ENCODE measurements at regions not wholly inside any gene's neighbourhood (a gene's known extent, or its start where the extent isn't known, plus 50 kb on each side); places are given as distances from the start of the nearest gene placed in this dataset.

DNA sequence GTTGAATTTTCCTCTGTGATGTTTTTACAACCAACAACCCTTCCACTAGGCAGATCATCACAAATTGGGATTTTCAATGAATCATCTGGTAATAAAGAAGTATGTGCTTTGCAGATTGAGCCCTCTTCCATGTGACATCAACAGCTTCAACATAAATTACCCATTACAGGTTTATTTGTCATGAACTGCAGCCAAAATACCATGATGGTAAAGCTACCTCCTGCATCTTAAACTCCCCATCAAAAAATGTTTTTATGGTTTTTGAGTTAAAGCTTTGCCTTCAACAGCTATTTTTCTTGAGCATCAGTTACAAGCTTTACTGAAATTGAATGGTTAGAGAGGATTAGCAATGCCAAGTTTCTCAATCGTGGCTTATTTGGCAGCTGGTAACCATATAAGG is 211.4 kb upstream of the TUSC1 start:
- no peaks in the 10 kb centered on the region for H3K27me3 ChIP-seq (ENCODE audit: control insufficient read depth in 3 of 3, insufficient read depth in 3 of 3, low read length in 2 of 3)
- no peaks in the 10 kb centered on the region for H3K36me3 ChIP-seq (ENCODE audit: control insufficient read depth in 4 of 4, insufficient read depth in 4 of 4, low read length in 4 of 4)
- 68 to 87% methylated on average over 1 of the region's 1 CpG for WGBS, 2 donors
- TF ChIP-seq, protein P1, sequence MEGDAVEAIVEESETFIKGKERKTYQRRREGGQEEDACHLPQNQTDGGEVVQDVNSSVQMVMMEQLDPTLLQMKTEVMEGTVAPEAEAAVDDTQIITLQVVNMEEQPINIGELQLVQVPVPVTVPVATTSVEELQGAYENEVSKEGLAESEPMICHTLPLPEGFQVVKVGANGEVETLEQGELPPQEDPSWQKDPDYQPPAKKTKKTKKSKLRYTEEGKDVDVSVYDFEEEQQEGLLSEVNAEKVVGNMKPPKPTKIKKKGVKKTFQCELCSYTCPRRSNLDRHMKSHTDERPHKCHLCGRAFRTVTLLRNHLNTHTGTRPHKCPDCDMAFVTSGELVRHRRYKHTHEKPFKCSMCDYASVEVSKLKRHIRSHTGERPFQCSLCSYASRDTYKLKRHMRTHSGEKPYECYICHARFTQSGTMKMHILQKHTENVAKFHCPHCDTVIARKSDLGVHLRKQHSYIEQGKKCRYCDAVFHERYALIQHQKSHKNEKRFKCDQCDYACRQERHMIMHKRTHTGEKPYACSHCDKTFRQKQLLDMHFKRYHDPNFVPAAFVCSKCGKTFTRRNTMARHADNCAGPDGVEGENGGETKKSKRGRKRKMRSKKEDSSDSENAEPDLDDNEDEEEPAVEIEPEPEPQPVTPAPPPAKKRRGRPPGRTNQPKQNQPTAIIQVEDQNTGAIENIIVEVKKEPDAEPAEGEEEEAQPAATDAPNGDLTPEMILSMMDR (IDR thresholded peaks at IDR 0.05; ENCODE audit: control extremely low read depth, extremely low read depth), result no peak
- H3K4me1 ChIP-seq (ENCODE audit: control insufficient read depth in 5 of 5, insufficient read depth in 5 of 5, low read length in 5 of 5), result no peaks in the 10 kb centered on the region
- no peak overlapping the region for H3K27ac ChIP-seq (ENCODE audit: low read depth in 1 of 2, low read length in 1 of 2)
- ATAC-seq (ENCODE audit: insufficient read depth, low FRiP score) (no peak), DNase-seq (no peak)
- H3K9me3 ChIP-seq (ENCODE audit: control insufficient read depth in 4 of 4, insufficient read depth in 3 of 4, low read length in 3 of 4), result peaks cover 0 to 7% (median 2%) of the 10 kb centered on the region in 4 donors
- no peak overlapping the region for H3K9ac ChIP-seq (ENCODE audit: insufficient read depth in 1 of 2, low read length in 2 of 2)
- no peak overlapping the region for H3K4me3 ChIP-seq

DNA sequence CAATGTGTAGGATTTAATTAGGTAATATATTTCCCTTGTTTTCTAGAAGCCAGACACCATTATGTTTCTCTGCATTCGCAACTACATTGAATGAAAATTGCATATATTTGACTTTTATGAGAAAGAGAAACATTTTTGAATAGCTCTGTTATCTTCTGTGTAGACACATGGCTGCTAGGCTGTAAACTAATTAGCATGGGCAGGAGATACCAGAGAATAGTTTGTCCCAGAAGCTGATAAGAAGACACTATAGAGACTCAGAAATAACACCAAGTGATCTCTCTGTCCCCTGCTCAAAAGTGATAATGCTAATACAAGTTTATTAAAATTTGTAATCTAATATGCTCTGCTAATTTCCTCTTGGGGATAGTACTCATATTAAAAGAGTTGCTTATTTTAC is 198.0 kb upstream of the TUSC1 start:
- no peak for ATAC-seq (ENCODE audit: insufficient read depth, low FRiP score)

DNA sequence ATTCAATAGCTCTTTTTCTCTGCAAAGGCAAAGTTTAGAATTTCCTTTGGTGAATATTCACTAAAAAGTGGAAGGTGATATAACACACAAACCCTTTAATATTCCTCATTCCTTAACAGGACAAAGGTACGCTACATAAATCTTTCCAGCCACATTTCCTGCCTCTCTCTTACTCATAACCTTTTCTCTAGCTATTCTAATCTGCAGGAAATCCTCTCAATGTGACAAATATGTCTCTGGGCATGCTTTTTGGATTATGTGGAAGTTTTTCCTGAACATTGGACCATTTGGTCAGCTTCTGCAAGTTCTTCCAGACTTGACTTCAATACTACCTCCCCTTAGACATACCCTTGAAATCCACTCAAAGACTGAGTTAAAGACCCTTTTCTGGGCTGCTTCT is 186.3 kb upstream of the TUSC1 start:
- Histone ChIP-seq H3K4me3 (no peak overlapping the region), H3K36me3 (ENCODE audit: control insufficient read depth in 4 of 4, insufficient read depth in 4 of 4, low read length in 4 of 4) (no peaks in the 10 kb centered on the region), H3K27ac (ENCODE audit: low read depth in 1 of 2, low read length in 1 of 2) (no peak overlapping the region), H3K4me1 (ENCODE audit: control insufficient read depth in 5 of 5, insufficient read depth in 5 of 5, low read length in 5 of 5) (no peaks in the 10 kb centered on the region), H3K9ac (ENCODE audit: insufficient read depth in 1 of 2, low read length in 2 of 2) (no peak overlapping the region), H3K9me3 (ENCODE audit: control insufficient read depth in 4 of 4, insufficient read depth in 3 of 4, low read length in 3 of 4) (no peaks in the 10 kb centered on the region), H3K27me3 (ENCODE audit: control insufficient read depth in 3 of 3, insufficient read depth in 3 of 3, low read length in 2 of 3) (no peaks in the 10 kb centered on the region)
- ATAC-seq (ENCODE audit: insufficient read depth, low FRiP score), result no peak
- 49 to 56% methylated on average over 1 of the region's 1 CpG for WGBS, 2 donors
- TF ChIP-seq, protein P1 (IDR thresholded peaks at IDR 0.05; ENCODE audit: control extremely low read depth, extremely low read depth), result no peak
- DNase-seq, result no peak

More for the DNA sequence above, 198.0 kb upstream of the TUSC1 start:
- Histone ChIP-seq H3K27ac (ENCODE audit: low read depth in 1 of 2, low read length in 1 of 2) (no peak overlapping the region), H3K27me3 (ENCODE audit: control insufficient read depth in 3 of 3, insufficient read depth in 3 of 3, low read length in 2 of 3) (no peaks in the 10 kb centered on the region), H3K4me1 (ENCODE audit: control insufficient read depth in 5 of 5, insufficient read depth in 5 of 5, low read length in 5 of 5) (peaks cover 0 to 3% (median 0%) of the 10 kb centered on the region in 5 donors), H3K9ac (ENCODE audit: insufficient read depth in 1 of 2, low read length in 2 of 2) (no peak overlapping the region), H3K4me3 (no peak overlapping the region), H3K9me3 (ENCODE audit: control insufficient read depth in 4 of 4, insufficient read depth in 3 of 4, low read length in 3 of 4) (peaks cover 0 to under 1% (median 0%) of the 10 kb centered on the region in 4 donors), H3K36me3 (ENCODE audit: control insufficient read depth in 4 of 4, insufficient read depth in 4 of 4, low read length in 4 of 4) (no peaks in the 10 kb centered on the region)
- TF ChIP-seq, protein P1 (IDR thresholded peaks at IDR 0.05; ENCODE audit: control extremely low read depth, extremely low read depth), result no peak
- whole genome bisulfite sequencing, 2 donors, result 86 to 92% methylated on average over 1 of the region's 1 CpG
- DNase-seq, result no peak

DNA sequence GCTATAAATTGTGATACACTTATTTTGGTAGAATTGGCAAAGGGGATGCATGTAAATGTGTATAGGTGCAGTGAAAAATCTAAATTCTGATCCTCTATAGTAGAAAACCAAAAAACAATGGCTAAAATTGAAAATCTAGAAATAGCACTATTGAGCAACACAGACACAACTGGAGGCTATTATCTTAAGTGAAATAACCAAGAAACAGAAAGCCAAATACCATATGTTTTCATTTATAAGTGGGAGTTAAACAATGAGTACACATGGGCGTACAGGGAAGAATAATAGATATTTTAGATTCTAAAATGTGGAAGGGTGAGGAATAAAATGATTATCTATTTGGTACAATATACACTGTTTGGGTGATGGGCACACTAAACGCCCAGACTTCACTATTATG is 183.2 kb upstream of the TUSC1 start:
- TF ChIP-seq, protein P1 (IDR thresholded peaks at IDR 0.05; ENCODE audit: control extremely low read depth, extremely low read depth), result no peak
- Histone ChIP-seq H3K4me1 (ENCODE audit: control insufficient read depth in 5 of 5, insufficient read depth in 5 of 5, low read length in 5 of 5) (no peaks in the 10 kb centered on the region), H3K27me3 (ENCODE audit: control insufficient read depth in 3 of 3, insufficient read depth in 3 of 3, low read length in 2 of 3) (no peaks in the 10 kb centered on the region), H3K27ac (ENCODE audit: low read depth in 1 of 2, low read length in 1 of 2) (no peak overlapping the region), H3K36me3 (ENCODE audit: control insufficient read depth in 4 of 4, insufficient read depth in 4 of 4, low read length in 4 of 4) (no peaks in the 10 kb centered on the region), H3K4me3 (no peak overlapping the region), H3K9me3 (ENCODE audit: control insufficient read depth in 4 of 4, insufficient read depth in 3 of 4, low read length in 3 of 4) (no peaks in the 10 kb centered on the region), H3K9ac (ENCODE audit: insufficient read depth in 1 of 2, low read length in 2 of 2) (no peak overlapping the region)
- ATAC-seq (ENCODE audit: insufficient read depth, low FRiP score) (no peak), DNase-seq (no peak)
- 77 to 79% methylated on average over 2 of the region's 2 CpGs for WGBS, 2 donors

Measured in lung (tissue), 11 donors.